Fibroblast of the aortic adventitia (primary cell): ENCODE measurements at regions not wholly inside any gene's neighbourhood (a gene's known extent, or its start where the extent isn't known, plus 50 kb on each side); places are given as distances from the start of the nearest gene placed in this dataset.

ENCODE experiments used
- DNase-seq: peaks from one replicate; pipeline ENCODE4 v3.0.0-alpha.2; 2010; ENCODE audit warnings: low read depth
- H3K4me3 ChIP-seq: 2 replicates; pipeline ENCODE4 v1.5.1; 2011; ENCODE audit warnings: low read depth, mild to moderate bottlenecking, control low read depth, low read length, moderate library complexity
- TF ChIP-seq, protein P1 (sequence below): IDR thresholded peaks from 2 replicates; pipeline ENCODE4 v1.5.1; 2011; ENCODE audit warnings: mild to moderate bottlenecking, low read length, control low read depth, inconsistent platforms; ENCODE audit not compliant: insufficient read depth

DNA sequence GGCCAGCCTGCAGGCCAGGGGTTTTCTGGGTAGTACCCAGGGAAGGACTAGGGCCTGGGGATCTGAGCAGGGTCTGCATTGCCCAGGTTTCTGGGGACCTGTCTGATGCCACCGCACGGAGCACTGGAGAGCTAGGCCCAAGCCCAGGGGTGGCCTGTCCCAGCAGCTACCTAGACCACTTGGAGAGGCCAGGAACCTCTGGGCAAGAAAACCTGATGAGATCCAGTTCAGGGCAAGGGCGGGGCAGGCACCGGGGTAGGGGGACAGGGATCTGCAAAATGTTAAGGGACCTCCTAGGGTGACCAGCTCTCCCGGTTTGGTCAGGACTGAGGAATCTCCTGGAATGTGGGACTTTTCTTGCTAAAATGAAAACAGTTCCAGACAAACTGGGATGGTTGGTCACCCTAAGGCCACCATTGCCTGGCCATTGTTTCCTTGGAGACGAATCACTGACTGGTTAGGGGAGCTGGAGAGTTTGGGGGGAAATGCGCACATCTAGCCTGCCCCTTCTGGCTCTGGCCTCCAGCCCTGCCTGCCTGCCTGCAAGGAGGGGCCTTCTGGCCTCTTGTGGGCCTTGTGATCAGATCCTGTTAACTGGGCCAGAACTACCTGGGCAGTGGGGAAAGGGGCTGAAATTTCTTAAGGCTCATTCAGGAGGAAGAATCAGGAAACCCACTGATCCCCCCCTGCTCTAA lies 117.4 kb upstream of the TLE3 start:
- no peak overlapping the region for H3K4me3 ChIP-seq

DNA sequence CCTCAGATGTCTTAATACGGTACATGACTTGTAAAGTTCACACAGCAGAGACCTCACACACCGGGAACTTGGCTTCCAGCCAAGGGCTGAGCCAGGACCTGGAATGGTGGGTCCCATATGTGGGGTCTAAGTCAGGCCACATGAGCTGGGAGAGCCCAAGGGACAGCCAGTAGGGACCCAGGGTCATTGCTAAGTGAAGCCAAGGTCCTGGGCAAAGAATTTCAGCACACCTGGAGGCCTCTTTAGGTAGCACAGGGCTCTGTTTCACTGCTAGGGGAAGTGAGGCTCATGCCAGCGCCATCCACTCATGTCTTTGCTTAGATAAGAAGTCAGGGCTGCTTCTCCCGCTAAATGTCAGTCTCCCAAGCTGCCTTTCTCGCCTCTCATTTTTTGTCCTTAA lies 116.6 kb upstream of the TLE3 start:
- no peak for DNase-seq
- H3K4me3 ChIP-seq, result no peak overlapping the region
- TF ChIP-seq, protein P1, sequence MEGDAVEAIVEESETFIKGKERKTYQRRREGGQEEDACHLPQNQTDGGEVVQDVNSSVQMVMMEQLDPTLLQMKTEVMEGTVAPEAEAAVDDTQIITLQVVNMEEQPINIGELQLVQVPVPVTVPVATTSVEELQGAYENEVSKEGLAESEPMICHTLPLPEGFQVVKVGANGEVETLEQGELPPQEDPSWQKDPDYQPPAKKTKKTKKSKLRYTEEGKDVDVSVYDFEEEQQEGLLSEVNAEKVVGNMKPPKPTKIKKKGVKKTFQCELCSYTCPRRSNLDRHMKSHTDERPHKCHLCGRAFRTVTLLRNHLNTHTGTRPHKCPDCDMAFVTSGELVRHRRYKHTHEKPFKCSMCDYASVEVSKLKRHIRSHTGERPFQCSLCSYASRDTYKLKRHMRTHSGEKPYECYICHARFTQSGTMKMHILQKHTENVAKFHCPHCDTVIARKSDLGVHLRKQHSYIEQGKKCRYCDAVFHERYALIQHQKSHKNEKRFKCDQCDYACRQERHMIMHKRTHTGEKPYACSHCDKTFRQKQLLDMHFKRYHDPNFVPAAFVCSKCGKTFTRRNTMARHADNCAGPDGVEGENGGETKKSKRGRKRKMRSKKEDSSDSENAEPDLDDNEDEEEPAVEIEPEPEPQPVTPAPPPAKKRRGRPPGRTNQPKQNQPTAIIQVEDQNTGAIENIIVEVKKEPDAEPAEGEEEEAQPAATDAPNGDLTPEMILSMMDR, result no peak

More for the DNA sequence above, 117.4 kb upstream of the TLE3 start:
- no peak for DNase-seq
- TF ChIP-seq, protein P1, result no peak

DNA sequence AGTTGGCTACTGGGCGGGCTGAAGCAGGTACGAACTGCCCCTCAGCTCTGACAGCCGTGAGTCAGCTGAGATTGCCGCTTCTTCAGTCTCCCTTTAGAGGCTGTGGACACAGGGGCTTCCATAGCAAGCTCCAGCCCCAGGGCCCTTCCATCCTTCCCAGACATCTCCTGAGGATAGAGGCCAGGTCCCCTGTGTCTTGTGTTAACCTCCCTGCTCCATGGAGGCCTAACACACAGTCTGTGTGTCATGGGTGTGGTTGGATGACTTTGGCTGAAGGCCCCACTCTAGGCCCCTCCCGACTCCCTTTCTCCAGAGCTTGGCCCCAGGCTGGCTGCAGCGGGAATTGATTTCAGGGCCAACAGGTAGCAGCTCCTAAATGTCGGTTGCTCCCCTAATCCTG lies 116.1 kb upstream of the TLE3 start:
- TF ChIP-seq, protein P1, result no peak
- DNase-seq, result no peak

DNA sequence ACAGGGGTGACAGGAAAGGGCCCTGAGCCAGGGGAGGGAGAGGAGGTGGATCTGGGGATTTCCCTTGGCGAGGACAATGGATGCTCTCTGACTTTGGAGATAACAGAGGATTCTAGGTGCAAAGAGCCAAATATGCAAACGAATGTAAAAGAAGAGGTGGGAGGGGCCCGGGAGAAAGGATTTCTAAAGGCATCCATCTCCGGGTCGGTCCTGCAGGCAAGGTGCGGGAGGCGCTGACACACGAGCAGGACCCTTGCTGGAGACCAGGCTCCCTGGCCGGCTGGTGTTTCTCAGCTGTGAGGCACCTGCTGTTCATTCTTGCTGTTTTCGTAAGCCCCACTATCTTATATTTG lies 115.2 kb upstream of the TLE3 start:
- no peak for DNase-seq
- H3K4me3 ChIP-seq, result no peak overlapping the region
- TF ChIP-seq, protein P1, result no peak

More for the DNA sequence above, 116.1 kb upstream of the TLE3 start:
- no peak overlapping the region for H3K4me3 ChIP-seq

DNA sequence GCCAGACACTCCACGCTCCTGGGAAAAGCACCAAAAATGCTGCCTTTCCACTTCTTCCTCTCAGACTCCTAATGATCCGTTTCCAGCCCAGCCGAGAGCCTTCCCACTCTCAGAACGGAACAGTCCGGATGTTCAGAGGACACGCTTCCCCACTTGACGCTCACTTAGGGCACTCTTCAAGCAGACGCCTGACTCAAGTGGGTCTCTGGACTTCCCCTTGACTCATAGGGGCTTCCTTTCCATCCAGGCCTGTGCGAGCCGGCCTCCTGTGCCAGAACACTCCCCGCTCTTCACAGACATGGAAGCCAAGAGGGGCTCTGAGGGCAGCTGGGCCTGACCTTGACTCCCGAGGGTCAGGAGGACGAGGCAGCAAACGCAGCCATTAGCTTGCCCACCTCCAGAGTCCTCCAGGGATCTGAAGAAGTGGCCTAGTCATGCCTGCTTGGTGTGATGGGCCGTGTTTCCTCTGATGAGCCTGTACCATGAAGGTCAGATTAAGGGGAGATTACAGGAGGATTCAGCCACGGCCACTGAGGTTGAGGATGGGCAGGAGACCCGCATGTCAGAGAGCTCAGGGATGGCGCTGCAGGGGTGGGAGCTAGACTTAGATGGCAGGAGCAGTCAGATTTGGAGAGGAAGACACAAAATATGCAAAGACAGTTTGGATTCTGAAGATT lies 114.7 kb upstream of the TLE3 start:
- no peak overlapping the region for H3K4me3 ChIP-seq
- no peak for DNase-seq

DNA sequence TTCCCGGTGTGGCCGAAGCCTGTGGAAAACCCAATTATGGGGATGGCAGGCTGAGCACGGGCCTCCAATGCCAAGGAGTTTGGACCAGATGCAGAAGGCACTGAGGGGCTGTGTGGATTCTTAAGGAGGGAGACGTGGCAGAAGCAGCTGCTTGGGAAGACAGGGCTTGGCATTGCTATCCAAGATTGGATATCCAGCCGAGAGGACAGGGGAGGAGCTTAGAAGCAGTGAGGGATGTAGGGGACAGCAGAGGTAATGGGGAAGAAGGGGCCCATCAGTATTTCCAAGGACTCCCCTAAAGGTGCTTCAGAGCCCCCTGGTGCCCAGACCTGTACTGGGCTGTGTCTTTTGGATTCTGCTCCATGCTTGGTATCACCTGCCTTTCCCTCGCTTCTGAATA lies 112.8 kb upstream of the TLE3 start:
- TF ChIP-seq, protein P1, result no peak
- no peak overlapping the region for H3K4me3 ChIP-seq
- no peak for DNase-seq

More for the DNA sequence above, 114.7 kb upstream of the TLE3 start:
- TF ChIP-seq, protein P1, result no peak
